Fibroblast of lung (primary cell): ENCODE measurements at regions not wholly inside any gene's neighbourhood (a gene's known extent, or its start where the extent isn't known, plus 50 kb on each side); places are given as distances from the start of the nearest gene placed in this dataset.

Source experiments
- CTCF ChIP-seq, 2 donors: IDR thresholded peaks in 1 of 2; conservative IDR thresholded peaks in 1 of 2; 1 replicate in 1 of 2; 2 replicates in 1 of 2; pipeline ENCODE4 v1.5.1; 2011 to 2012; ENCODE audit warnings: low read length in 2 of 2, control low read depth in 1 of 2, inconsistent platforms in 1 of 2, low read depth in 1 of 2, mild to moderate bottlenecking in 1 of 2
- EZH2 ChIP-seq: IDR thresholded peaks from 2 replicates; pipeline ENCODE4 v1.5.1; 2012; ENCODE audit warnings: low read length, control low read depth, mild to moderate bottlenecking; ENCODE audit errors: missing control alignments

GRCh38 chr2:139610512-139610911 lies 830.3 kb upstream of the NXPH2 start:
- TF ChIP-seq CTCF (conservative IDR thresholded peaks at IDR 0.05 in 1 of 2, IDR thresholded peaks at IDR 0.05 in 1 of 2; ENCODE audit: low read depth in 1 of 2, low read length in 2 of 2), result no peak
- no peak for TF ChIP-seq EZH2
